GM12878 (cell line): ENCODE measurements at regions not wholly inside any gene's neighbourhood (a gene's known extent, or its start where the extent isn't known, plus 50 kb on each side); places are given as distances from the start of the nearest gene placed in this dataset.

Experiments
- ATAC-seq: fragments of 200-7000 bp; cut with Tn5 transposase; 3 replicates; pipeline ENCODE4 v1.9.1; 2020; ENCODE audit warnings: mild to moderate bottlenecking, moderate library complexity
- BruUV-seq: library from RNA; stranded (reverse); fragments of 400-500 nt; replicated peaks from 2 replicates; lab custom pipeline; 2021; lab: Mats Ljungman, UMichigan
- CTCF ChIA-PET: fragments of 300-600 bp; sonication (Branson Sonifier 250); formaldehyde crosslinking; extraction: SDS; loops from one replicate; lab custom pipeline; 2021; ENCODE audit warnings: inconsistent platforms; lab: Yijun Ruan, JAX
- POLR2A ChIA-PET: fragments of 350-600 bp; formaldehyde crosslinking; extraction: SDS; loops from one replicate; lab custom pipeline; 2021; ENCODE audit warnings: inconsistent platforms; lab: Charles Lee
- RAD21 ChIA-PET: fragments of 300-600 bp; sonication (Branson Sonifier 250); formaldehyde crosslinking; loops from one replicate; lab custom pipeline; 2023; ENCODE audit warnings: antibody characterized with exemption; ENCODE audit not compliant: unreplicated experiment; lab: Charles Lee
- SMC1A ChIA-PET: fragments of 300-600 bp; sonication (Branson Sonifier 250); formaldehyde crosslinking; loops from one replicate; lab custom pipeline; 2023; ENCODE audit not compliant: unreplicated experiment, uncharacterized antibody; lab: Charles Lee
- DNase-seq: peaks from one replicate; pipeline ENCODE4 v3.0.0-alpha.2; 2011; ENCODE audit warnings: low read depth, low spot score
- FAIRE-seq: peaks from 3 replicates; lab custom pipeline; 2011; peaks lifted over from hg19 to GRCh38; lab: Jason Lieb, UNC
- H2AFZ ChIP-seq: 2 replicates; pipeline ENCODE4 v1.6.0; 2011; ENCODE audit warnings: low read depth, low read length, control low read depth; ENCODE audit not compliant: control insufficient read depth
- H3K27ac ChIP-seq: 2 replicates; pipeline ENCODE4 v1.5.1; 2011; ENCODE audit warnings: control low read depth; ENCODE audit not compliant: control insufficient read depth, insufficient read depth
- H3K27me3 ChIP-seq, 2 experiments: replicated peaks in 1 of 2; 2 replicates each; pipeline versions ENCODE4 v1.6.0 to v1.6.1; 2011; ENCODE audit warnings: low read length in 1 of 2; ENCODE audit not compliant: control insufficient read depth in 2 of 2, insufficient read depth in 2 of 2
- H3K36me3 ChIP-seq, 2 experiments: 2 replicates each; pipeline ENCODE4 v1.5.1; 2011; ENCODE audit warnings: low read length in 1 of 2; ENCODE audit not compliant: control insufficient read depth in 2 of 2, insufficient read depth in 2 of 2
- H3K4me1 ChIP-seq: 2 replicates; pipeline ENCODE4 v1.6.1; 2011; ENCODE audit warnings: mild to moderate bottlenecking, low read length, moderate library complexity, mixed read lengths; ENCODE audit not compliant: control insufficient read depth, insufficient read depth
- H3K4me2 ChIP-seq: 2 replicates; pipeline ENCODE4 v1.6.0; 2011; ENCODE audit warnings: control low read depth; ENCODE audit not compliant: control insufficient read depth, insufficient read depth
- H3K4me3 ChIP-seq: fragments of 200-600 bp; sonication (generic); 2 replicates; pipeline ENCODE4 v1.5.1; 2016
- H3K79me2 ChIP-seq: 2 replicates; pipeline ENCODE4 v1.6.0; 2011; ENCODE audit warnings: low read length; ENCODE audit not compliant: control insufficient read depth, insufficient read depth
- H3K9ac ChIP-seq: 2 replicates; pipeline ENCODE4 v1.8.0; 2011; ENCODE audit warnings: low read length, control low read depth, mixed read lengths; ENCODE audit not compliant: control insufficient read depth, insufficient read depth
- H3K9me3 ChIP-seq: replicated peaks from 3 replicates; pipeline ENCODE4 v1.5.1; 2011; ENCODE audit warnings: mild to moderate bottlenecking, low read length; ENCODE audit not compliant: control insufficient read depth, insufficient read depth
- H4K20me1 ChIP-seq: 2 replicates; pipeline ENCODE4 v1.6.0; 2011; ENCODE audit not compliant: control insufficient read depth, insufficient read depth
- ATF7 ChIP-seq: fragments of 450-650 bp; IDR thresholded peaks from 2 replicates; pipeline ENCODE4 v1.6.1; 2016; ENCODE audit warnings: low read depth, mild to moderate bottlenecking
- CHD2 ChIP-seq: IDR thresholded peaks from 2 replicates; pipeline ENCODE4 v1.6.1; 2011; ENCODE audit warnings: low read depth, low read length, improper control_type of control experiment, borderline replicate concordance
- GATAD2B ChIP-seq: fragments of 450-650 bp; conservative IDR thresholded peaks from 2 replicates; pipeline ENCODE4 v1.6.1; 2017; ENCODE audit warnings: low read depth, mild to moderate bottlenecking, moderate library complexity
- MAX ChIP-seq: IDR thresholded peaks from 2 replicates; pipeline ENCODE4 v1.6.1; 2012; ENCODE audit warnings: low read depth, low read length, improper control_type of control experiment
- PML ChIP-seq: IDR thresholded peaks from 2 replicates; pipeline ENCODE4 v1.6.1; 2012; ENCODE audit warnings: low read length, inconsistent platforms
- RAD21 ChIP-seq: IDR thresholded peaks from 2 replicates; pipeline ENCODE4 v1.6.1; 2011; ENCODE audit warnings: mild to moderate bottlenecking, low read depth, low read length, moderate library complexity; ENCODE audit not compliant: insufficient read depth
- SP1 ChIP-seq: IDR thresholded peaks from one replicate; pipeline ENCODE4 v1.6.1; 2011; ENCODE audit warnings: low read depth, low read length
- TCF7 ChIP-seq: IDR thresholded peaks from 2 replicates; pipeline ENCODE4 v1.6.1; 2014; ENCODE audit warnings: antibody characterized with exemption, borderline replicate concordance
- ZBED1 ChIP-seq: IDR thresholded peaks from 2 replicates; pipeline ENCODE4 v1.6.1; 2016; ENCODE audit warnings: borderline replicate concordance
- WGBS: methylation state at CpG from one replicate; pipeline ENCODE4 v1.1.6; 2016; ENCODE audit warnings: low lambda C conversion rate; ENCODE audit not compliant: insufficient replicate concordance, insufficient coverage; ENCODE audit errors: missing lambda C conversion rate; 5-methylcytosine and 5-hydroxymethylcytosine counted together
- in situ Hi-C: fragments of 300-500 bp; cut with MboI; formaldehyde crosslinking; loops from 9 replicates; pipeline ENCODE4 v1.14.3; 2018; ENCODE audit warnings: mixed read lengths
- intact Hi-C: fragments of 100-400 bp; cut with micrococcal nuclease; formaldehyde crosslinking; loops from one replicate; pipeline ENCODE4 v1.14.2; 2022; ENCODE audit not compliant: unreplicated experiment
- TF ChIP-seq, protein P1 (sequence below): fragments of 450-650 bp; IDR thresholded peaks from 2 replicates; pipeline ENCODE4 v1.6.1; 2017; ENCODE audit warnings: borderline replicate concordance
- TF ChIP-seq, protein P2 (sequence below): fragments of 450-650 bp; IDR thresholded peaks from 2 replicates; pipeline ENCODE4 v1.6.1; 2016; ENCODE audit warnings: mild to moderate bottlenecking, moderate library complexity, borderline replicate concordance

- Histone ChIP-seq H3K27me3 (peaks cover 2% of the 10 kb centered on the region in 2 experiments; a peak in 3 of 4 replicates), H3K9me3 (no peaks in the 10 kb centered on the region), H3K4me1 (no peaks in the 10 kb centered on the region), H3K79me2 (no peaks in the 10 kb centered on the region), H4K20me1 (no peaks in the 10 kb centered on the region; the same call in 1 of the 2 replicates), H3K4me3 (no peak overlapping the region), H3K9ac (no peak overlapping the region), H3K27ac (no peak overlapping the region), H2AFZ (no peak overlapping the region), H3K36me3 (no peaks in the 10 kb centered on the region), H3K4me2 (no peak overlapping the region)
- ATAC-seq (no peak), DNase-seq (no peak), FAIRE-seq (no peak)
- ChIA-PET POLR2A (no interaction called here), CTCF (no interaction called here), RAD21 (no interaction called here), SMC1A (no interaction called here)
- TF ChIP-seq MAX (no peak), PML (no peak), TCF7 (no peak), ATF7 (no peak), RAD21 (no peak), SP1 (no peak), GATAD2B (no peak), CHD2 (no peak), ZBED1 (no peak)
- TF ChIP-seq, protein P1, sequence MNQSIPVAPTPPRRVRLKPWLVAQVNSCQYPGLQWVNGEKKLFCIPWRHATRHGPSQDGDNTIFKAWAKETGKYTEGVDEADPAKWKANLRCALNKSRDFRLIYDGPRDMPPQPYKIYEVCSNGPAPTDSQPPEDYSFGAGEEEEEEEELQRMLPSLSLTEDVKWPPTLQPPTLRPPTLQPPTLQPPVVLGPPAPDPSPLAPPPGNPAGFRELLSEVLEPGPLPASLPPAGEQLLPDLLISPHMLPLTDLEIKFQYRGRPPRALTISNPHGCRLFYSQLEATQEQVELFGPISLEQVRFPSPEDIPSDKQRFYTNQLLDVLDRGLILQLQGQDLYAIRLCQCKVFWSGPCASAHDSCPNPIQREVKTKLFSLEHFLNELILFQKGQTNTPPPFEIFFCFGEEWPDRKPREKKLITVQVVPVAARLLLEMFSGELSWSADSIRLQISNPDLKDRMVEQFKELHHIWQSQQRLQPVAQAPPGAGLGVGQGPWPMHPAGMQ: no peak
- TF ChIP-seq, protein P2, sequence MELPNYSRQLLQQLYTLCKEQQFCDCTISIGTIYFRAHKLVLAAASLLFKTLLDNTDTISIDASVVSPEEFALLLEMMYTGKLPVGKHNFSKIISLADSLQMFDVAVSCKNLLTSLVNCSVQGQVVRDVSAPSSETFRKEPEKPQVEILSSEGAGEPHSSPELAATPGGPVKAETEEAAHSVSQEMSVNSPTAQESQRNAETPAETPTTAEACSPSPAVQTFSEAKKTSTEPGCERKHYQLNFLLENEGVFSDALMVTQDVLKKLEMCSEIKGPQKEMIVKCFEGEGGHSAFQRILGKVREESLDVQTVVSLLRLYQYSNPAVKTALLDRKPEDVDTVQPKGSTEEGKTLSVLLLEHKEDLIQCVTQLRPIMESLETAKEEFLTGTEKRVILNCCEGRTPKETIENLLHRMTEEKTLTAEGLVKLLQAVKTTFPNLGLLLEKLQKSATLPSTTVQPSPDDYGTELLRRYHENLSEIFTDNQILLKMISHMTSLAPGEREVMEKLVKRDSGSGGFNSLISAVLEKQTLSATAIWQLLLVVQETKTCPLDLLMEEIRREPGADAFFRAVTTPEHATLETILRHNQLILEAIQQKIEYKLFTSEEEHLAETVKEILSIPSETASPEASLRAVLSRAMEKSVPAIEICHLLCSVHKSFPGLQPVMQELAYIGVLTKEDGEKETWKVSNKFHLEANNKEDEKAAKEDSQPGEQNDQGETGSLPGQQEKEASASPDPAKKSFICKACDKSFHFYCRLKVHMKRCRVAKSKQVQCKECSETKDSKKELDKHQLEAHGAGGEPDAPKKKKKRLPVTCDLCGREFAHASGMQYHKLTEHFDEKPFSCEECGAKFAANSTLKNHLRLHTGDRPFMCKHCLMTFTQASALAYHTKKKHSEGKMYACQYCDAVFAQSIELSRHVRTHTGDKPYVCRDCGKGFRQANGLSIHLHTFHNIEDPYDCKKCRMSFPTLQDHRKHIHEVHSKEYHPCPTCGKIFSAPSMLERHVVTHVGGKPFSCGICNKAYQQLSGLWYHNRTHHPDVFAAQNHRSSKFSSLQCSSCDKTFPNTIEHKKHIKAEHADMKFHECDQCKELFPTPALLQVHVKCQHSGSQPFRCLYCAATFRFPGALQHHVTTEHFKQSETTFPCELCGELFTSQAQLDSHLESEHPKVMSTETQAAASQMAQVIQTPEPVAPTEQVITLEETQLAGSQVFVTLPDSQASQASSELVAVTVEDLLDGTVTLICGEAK: no peak
- 0% methylated on average over 4 of the region's 4 CpGs for WGBS
- in situ Hi-C loops: no loop called here
- intact Hi-C loops: no loop called here
- BruUV-seq: no TSS peak
These were observed 146.8 kb upstream of the KLHL29 start for GRCh38 chr2:23238011-23238657.
